NCI-H2107 (cell line): ENCODE measurements at regions not wholly inside any gene's neighbourhood (a gene's known extent, or its start where the extent isn't known, plus 50 kb on each side); places are given as distances from the start of the nearest gene placed in this dataset.

Experiments
- DNase-seq: peaks from one replicate; lab custom pipeline; 2025; lab: John Stamatoyannopoulos, UW

GRCh38 chr5:2441495-2442180, 309.8 kb downstream of the IRX2 start:
- no peak for DNase-seq

- DNase-seq = no peak
These were observed 311.9 kb downstream of the IRX2 start for GRCh38 chr5:2439608-2440007.

GRCh38 chr5:2433086-2433485, 318.4 kb downstream of the IRX2 start:
- DNase-seq = no peak

- DNase-seq = no peak
These were observed 319.2 kb downstream of the IRX2 start for GRCh38 chr5:2432076-2432920.

DNA sequence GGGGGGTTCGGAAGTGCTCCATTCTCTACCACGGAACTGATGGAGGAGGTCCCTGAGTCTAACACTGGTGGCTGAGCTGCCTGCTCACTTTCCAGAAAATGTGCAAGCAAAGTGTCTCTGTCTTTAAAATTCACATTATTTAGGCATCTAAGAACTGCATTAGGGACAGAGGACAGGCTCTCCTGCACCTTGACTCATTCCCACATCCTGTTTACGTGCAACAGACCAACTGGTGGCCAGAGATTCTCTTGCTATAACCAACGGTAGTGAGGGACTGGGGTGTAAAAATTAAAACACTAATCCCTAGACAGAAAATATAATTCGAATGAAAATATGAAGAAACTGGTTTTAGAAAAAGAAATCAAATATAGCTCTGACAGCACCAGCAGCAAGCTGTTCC, 320.9 kb downstream of the IRX2 start:
- DNase-seq = no peak

GRCh38 chr5:2427983-2428382, 323.5 kb downstream of the IRX2 start:
- no peak for DNase-seq

DNA sequence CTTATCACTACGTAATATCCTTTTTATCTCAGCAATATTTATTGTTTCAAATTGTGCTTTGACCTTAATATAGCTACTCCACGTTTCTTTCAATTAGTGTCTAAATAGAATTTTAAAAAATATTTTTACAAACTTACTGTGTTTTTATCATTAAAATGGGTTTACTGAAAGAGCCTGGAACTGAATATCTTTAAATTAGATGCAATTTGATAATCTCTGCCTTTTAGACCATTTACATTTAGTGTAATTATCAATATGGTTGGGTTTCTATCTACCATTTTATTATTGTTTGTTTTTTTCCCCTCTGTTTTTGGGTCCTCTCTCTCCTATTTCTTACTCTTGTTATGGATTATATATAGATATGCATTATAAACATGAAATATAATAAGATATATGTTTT, 327.8 kb downstream of the IRX2 start:
- DNase-seq = no peak

- no peak for DNase-seq
These were observed 334.2 kb downstream of the IRX2 start for GRCh38 chr5:2417301-2417700.

DNA sequence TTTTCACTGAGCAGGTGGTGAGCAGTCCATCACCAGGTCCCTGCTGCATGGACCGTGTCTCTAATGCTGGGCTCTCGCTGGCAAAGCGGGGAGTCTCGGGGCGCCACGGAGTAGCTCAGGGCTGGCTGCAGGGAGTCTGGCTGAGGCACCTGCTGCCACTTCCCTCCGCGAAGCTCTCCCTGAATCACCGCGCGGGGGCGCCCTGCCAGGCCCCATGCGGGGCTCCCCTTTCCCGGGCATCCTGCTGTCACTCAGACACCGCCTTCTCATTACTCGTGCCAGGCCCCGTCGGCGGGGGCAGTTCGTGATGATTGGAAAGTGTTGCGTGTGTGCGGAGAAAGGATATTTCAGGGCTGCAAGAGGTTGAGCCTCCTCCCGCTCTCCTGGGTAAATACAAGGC, 335.8 kb downstream of the IRX2 start:
- no peak for DNase-seq

DNA sequence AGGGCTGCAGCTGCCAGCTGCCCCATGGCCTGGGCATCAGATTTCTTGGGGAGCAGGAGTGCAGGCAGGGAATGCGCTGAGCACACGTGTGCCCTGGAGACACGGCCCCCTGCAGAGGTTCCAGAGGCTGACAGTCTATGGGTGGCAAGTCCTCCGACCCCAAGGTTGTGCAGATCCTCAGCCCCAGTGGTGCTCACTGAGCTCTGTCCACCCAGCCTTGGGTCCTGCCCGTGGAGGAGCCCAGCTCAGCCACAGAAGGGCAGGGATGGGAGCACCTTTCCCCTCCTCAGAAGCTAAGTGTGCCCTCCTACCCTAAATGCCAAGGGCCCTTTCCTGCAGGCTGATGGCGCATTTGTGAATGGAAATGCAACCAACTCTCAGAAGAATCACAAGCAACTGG, 341.0 kb downstream of the IRX2 start:
- no peak for DNase-seq

DNA sequence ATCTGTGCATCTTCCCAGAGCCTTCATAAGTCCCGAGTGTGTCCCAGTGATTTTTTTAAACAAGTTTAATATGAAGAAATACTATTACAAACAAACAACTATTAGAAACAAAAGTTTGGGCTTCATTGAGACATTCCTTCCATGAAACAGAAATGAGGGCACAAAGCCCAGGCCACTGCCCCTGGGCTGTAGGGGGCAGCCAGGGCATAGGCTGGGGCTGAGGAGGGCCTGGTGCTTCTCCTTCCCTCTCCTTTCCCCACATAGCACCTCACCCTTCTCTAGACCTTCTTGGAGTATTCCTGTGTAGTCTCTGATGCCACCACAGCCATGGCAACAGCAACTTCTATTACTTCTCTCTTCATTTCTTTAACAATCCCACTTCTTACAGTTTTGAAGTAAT, 348.2 kb downstream of the IRX2 start:
- no peak for DNase-seq

- DNase-seq = no peak
These were observed 351.7 kb downstream of the IRX2 start for GRCh38 chr5:2399804-2400203.

GRCh38 chr5:2399096-2399495, 352.4 kb downstream of the IRX2 start:
- no peak for DNase-seq

DNA sequence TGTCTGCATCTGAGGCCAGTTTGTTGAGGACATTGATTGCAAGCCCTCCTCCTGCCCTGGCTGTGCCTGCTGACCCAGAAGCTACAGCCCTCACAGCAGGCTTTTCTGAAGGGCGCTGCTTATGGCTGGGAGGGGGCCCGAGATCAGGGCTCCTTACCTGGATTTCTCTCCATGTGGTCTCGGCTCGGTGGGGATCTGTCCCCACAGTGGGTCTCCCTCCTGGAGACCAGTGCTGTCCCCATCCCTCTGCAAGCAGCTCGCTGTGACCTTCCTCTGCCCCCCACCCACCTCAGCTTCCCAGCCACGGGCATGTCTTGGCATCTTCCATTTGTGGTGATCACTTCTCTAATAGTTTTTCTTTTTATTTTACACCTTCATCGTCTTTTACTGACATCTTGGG, 357.9 kb downstream of the IRX2 start:
- DNase-seq = no peak

GRCh38 chr5:2391566-2391965, 359.9 kb downstream of the IRX2 start:
- DNase-seq = no peak

DNA sequence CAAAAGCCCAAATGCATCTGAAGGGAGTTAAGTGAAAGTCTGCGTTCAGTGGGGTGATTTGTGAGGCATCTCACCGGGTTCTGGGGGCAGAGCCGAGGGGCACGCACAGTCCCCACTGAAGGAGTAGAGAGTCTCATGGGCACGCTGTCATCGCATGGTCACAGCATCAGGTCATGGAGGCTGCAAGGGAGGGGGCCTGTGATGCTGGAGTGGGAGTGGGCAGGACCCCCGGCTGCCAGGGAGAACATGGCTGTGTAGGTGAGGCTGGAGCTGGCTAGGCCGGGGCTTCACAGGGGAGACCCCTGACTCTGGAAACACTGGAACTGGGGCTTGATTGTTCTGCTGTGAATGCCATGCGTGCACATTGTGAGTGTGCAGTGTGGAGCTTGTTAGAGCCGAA, 360.5 kb downstream of the IRX2 start:
- no peak for DNase-seq

- no peak for DNase-seq
These were observed 362.9 kb downstream of the IRX2 start for GRCh38 chr5:2388571-2388970.

GRCh38 chr5:2387634-2388325, 363.7 kb downstream of the IRX2 start:
- no peak for DNase-seq

DNA sequence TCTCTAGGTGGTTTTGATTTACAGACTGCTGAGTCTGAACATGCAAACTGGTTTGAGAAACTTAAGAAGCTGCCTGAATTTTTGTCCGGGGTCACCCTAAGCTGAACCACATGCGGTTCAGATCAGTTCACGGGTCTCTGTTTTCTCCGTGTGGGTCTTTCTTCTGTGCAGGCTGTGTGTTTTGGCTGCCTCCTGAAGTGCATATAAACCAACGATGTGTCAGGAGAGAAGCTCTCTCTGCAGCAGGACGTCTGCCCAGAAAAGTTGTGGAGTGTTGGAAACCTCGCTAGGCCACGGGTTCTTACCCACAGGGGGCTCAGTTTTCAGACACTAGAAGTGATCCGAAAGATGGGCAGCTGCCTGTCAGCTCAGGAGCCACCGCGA, 364.2 kb downstream of the IRX2 start:
- no peak for DNase-seq

DNA sequence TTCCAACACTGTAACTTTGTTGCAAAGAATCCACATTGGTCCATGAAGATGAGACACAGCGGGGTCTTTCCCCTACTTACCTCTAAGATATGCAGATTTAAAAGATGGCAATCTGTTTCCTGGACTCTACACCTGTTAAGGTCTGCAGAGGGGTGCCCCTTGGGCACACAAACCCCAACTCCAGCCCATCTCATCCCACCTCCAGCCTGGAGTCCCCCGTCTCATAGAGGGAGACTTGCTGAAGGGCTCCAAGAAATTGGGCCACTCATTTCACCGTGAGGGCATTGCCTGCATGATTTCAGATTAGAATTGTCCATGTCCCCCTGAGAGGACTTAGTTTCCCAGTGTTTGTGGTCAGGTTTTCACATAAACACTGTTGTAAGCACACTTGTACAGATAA, 365.7 kb downstream of the IRX2 start:
- no peak for DNase-seq

DNA sequence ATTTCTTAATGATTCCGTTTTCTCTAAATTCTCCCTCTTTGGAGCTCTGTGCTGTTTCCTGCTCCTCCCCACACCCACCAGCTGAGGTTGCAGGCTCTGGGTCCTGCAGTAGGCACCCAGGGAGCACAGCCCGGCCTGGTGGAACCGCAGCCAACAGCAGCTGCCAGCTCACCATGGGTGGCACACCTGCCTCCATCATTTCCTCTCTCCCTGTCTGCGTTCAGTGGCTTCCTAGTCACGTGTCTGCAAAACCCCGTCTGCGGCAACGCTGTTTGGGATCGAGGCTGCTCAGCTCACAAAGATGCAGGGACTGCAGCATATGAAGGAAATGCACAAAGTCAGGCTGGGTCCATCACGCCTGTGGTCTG, 367.8 kb downstream of the IRX2 start:
- peak; percentile 34 for DNase-seq

DNA sequence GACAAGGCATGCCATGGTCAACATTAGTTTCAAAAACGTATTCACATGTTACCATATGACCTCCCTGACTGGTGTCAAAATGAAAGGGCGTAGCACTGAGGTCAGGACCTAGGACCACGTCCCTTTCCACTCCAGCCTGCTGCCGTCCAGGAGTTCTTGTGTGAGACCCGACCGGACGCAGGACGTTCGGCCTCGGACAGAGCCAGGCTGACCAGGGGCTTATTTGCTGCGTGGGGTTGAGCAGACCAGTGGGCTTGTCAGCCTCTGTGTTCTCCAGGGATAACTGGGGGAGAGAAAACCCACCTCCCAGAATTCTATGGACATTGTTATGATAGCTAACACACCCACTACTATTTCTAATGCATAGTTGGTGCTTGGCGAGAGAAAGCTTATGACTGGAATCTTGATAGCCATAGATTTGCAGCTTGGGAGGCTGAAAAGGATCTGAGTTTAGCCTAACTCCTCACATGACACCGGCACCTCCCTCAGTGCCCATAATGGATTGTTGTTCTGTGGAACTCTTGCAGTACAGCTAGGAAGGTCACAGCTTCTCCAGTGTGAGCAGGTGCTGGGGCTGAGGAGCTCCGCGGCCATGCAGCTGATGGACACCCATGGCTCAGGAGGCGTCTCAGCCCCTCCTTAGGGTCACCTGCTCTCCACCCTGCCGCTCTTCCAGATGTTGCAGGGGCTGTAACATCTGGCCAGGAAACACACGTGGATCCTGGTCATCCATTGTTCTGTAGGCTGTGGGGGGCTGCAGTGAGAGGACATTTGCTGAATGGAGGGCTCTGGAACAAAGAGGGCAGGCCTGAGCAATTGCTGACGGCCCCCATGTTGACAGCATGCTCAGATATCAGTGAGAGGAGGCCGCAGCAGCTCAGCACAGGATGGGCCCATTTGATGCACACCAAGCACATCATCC, 368.4 kb downstream of the IRX2 start:
- DNase-seq = no peak
